H9 (cell line): ENCODE measurements at regions not wholly inside any gene's neighbourhood (a gene's known extent, or its start where the extent isn't known, plus 50 kb on each side); places are given as distances from the start of the nearest gene placed in this dataset.

Experiments used
- DNase-seq: peaks from one replicate; pipeline ENCODE4 v3.0.0-alpha.2; 2017
- H2AFZ ChIP-seq: one replicate; pipeline ENCODE4 v1.6.1; 2013; ENCODE audit warnings: mild to moderate bottlenecking, low read length, control low read depth, moderate library complexity
- H2AK5ac ChIP-seq: 2 replicates; pipeline ENCODE4 v1.6.1; 2013; ENCODE audit warnings: low read length, control low read depth, mixed read lengths; ENCODE audit not compliant: insufficient read length
- H2BK120ac ChIP-seq: one replicate; pipeline ENCODE4 v1.6.1; 2013; ENCODE audit warnings: low read depth, mild to moderate bottlenecking, low read length, control low read depth, inconsistent platforms; ENCODE audit not compliant: poor library complexity, severe bottlenecking
- H2BK12ac ChIP-seq: 2 replicates; pipeline ENCODE4 v1.6.1; 2013; ENCODE audit warnings: low read length, control low read depth, mixed read lengths, low read depth; ENCODE audit not compliant: insufficient read length
- H2BK15ac ChIP-seq: 2 replicates; pipeline ENCODE4 v1.6.1; 2013; ENCODE audit warnings: low read depth, low read length, control low read depth
- H2BK20ac ChIP-seq: one replicate; pipeline ENCODE4 v1.6.1; 2013; ENCODE audit warnings: low read depth, mild to moderate bottlenecking, low read length, control low read depth, inconsistent platforms; ENCODE audit not compliant: poor library complexity, severe bottlenecking
- H2BK5ac ChIP-seq: 2 replicates; pipeline ENCODE4 v1.6.1; 2013; ENCODE audit warnings: low read length, control low read depth, mixed read lengths; ENCODE audit not compliant: insufficient read length
- H3K14ac ChIP-seq: 2 replicates; pipeline ENCODE4 v1.6.1; 2013; ENCODE audit warnings: low read length, control low read depth; ENCODE audit not compliant: insufficient read depth
- H3K18ac ChIP-seq: 2 replicates; pipeline ENCODE4 v1.6.1; 2013; ENCODE audit warnings: low read depth, mild to moderate bottlenecking, mixed read lengths, low read length, control low read depth; ENCODE audit not compliant: insufficient read length
- H3K23ac ChIP-seq: 2 replicates; pipeline ENCODE4 v1.6.1; 2013; ENCODE audit warnings: low read length, control low read depth, mixed read lengths, low read depth; ENCODE audit not compliant: insufficient read length
- H3K23me2 ChIP-seq: 2 replicates; pipeline ENCODE4 v1.6.1; 2013; ENCODE audit warnings: low read depth, mild to moderate bottlenecking, mixed read lengths, low read length, control low read depth; ENCODE audit not compliant: insufficient read length, poor library complexity, severe bottlenecking
- H3K27ac ChIP-seq: 2 replicates; pipeline ENCODE4 v1.5.1; 2013; ENCODE audit warnings: low read length, control low read depth, mixed read lengths, low read depth; ENCODE audit not compliant: insufficient read length
- H3K27me3 ChIP-seq: 2 replicates; pipeline ENCODE4 v1.6.1; 2013; ENCODE audit warnings: low read length, control low read depth, inconsistent platforms; ENCODE audit not compliant: insufficient read depth
- H3K4ac ChIP-seq: 2 replicates; pipeline ENCODE4 v1.6.1; 2013; ENCODE audit warnings: low read depth, mild to moderate bottlenecking, control low read depth, inconsistent platforms, low read length, moderate library complexity
- H3K4me1 ChIP-seq: 2 replicates; pipeline ENCODE4 v1.6.1; 2013; ENCODE audit warnings: low read length, control low read depth, inconsistent platforms; ENCODE audit not compliant: insufficient read depth
- H3K4me2 ChIP-seq: 2 replicates; pipeline ENCODE4 v1.6.1; 2013; ENCODE audit warnings: low read length, control low read depth, mixed read lengths; ENCODE audit not compliant: insufficient read length, insufficient read depth
- H3K56ac ChIP-seq: 2 replicates; pipeline ENCODE4 v1.6.1; 2013; ENCODE audit warnings: low read depth, mild to moderate bottlenecking, mixed read lengths, low read length, control low read depth; ENCODE audit not compliant: insufficient read length
- H3K79me1 ChIP-seq: 2 replicates; pipeline ENCODE4 v1.6.1; 2013; ENCODE audit warnings: low read depth, mild to moderate bottlenecking, moderate library complexity, low read length, control low read depth, inconsistent platforms; ENCODE audit not compliant: insufficient read depth, poor library complexity, severe bottlenecking
- H3K79me2 ChIP-seq: 2 replicates; pipeline ENCODE4 v1.6.1; 2013; ENCODE audit warnings: low read length, control low read depth, inconsistent platforms; ENCODE audit not compliant: insufficient read depth
- H3K9ac ChIP-seq: 2 replicates; pipeline ENCODE4 v1.6.1; 2013; ENCODE audit warnings: low read length, control low read depth, mixed read lengths; ENCODE audit not compliant: insufficient read length; ENCODE audit errors: extremely low read depth
- H3K9me3 ChIP-seq: one replicate; pipeline ENCODE4 v1.6.1; 2013; ENCODE audit warnings: low read depth, low read length, inconsistent platforms; ENCODE audit not compliant: control insufficient read depth
- H3T11ph ChIP-seq: one replicate; pipeline ENCODE4 v1.6.1; 2013; ENCODE audit warnings: mild to moderate bottlenecking, low read length, control low read depth, inconsistent platforms
- H4K20me1 ChIP-seq: one replicate; pipeline ENCODE4 v1.6.1; 2013; ENCODE audit not compliant: control insufficient read depth, insufficient read length, insufficient read depth
- H4K5ac ChIP-seq: 2 replicates; pipeline ENCODE4 v1.6.1; 2013; ENCODE audit warnings: low read depth, mild to moderate bottlenecking, mixed read lengths, low read length, control low read depth; ENCODE audit not compliant: insufficient read length
- H4K8ac ChIP-seq: replicated peaks from 2 replicates; pipeline ENCODE4 v1.6.1; 2013; ENCODE audit warnings: low read length, control low read depth, mixed read lengths, low read depth; ENCODE audit not compliant: insufficient read length
- H4K91ac ChIP-seq: 2 replicates; pipeline ENCODE4 v1.6.1; 2013; ENCODE audit warnings: low read depth, mild to moderate bottlenecking, moderate library complexity, mixed read lengths, low read length, control low read depth; ENCODE audit not compliant: insufficient read length
- H3K27ac Mint-ChIP-seq, 3 experiments: 2 replicates in 2 of 3; 3 replicates in 1 of 3; pipeline ENCODE4 v1.8.0; 2020 to 2021; ENCODE audit warnings: mixed read lengths in 3 of 3, mild to moderate bottlenecking in 1 of 3, moderate library complexity in 1 of 3
- H3K27me3 Mint-ChIP-seq: 2 replicates; pipeline ENCODE4 v1.8.0; 2021; ENCODE audit warnings: low read depth, mild to moderate bottlenecking, moderate library complexity, mixed read lengths
- H3K36me3 Mint-ChIP-seq, 3 experiments: 2 replicates in 2 of 3; 3 replicates in 1 of 3; pipeline ENCODE4 v1.8.0; 2020 to 2021; ENCODE audit warnings: low read depth in 3 of 3, mixed read lengths in 3 of 3; ENCODE audit not compliant: insufficient read depth in 1 of 3
- H3K4me1 Mint-ChIP-seq, 2 experiments: 2 replicates each; pipeline ENCODE4 v1.8.0; 2020; ENCODE audit warnings: mixed read lengths in 2 of 2
- H3K4me3 Mint-ChIP-seq, 2 experiments: 2 replicates in 1 of 2; 3 replicates in 1 of 2; pipeline ENCODE4 v1.8.0; 2020 to 2021; ENCODE audit warnings: mild to moderate bottlenecking in 2 of 2, mixed read lengths in 2 of 2, moderate library complexity in 1 of 2
- H3K9me3 Mint-ChIP-seq, 2 experiments: 2 replicates in 1 of 2; 3 replicates in 1 of 2; pipeline ENCODE4 v1.8.0; 2020; ENCODE audit warnings: mild to moderate bottlenecking in 2 of 2, mixed read lengths in 2 of 2, moderate library complexity in 1 of 2
- CTCF ChIP-seq: fragments of 200-600 bp; sonication (generic); conservative IDR thresholded peaks from 3 replicates; pipeline ENCODE4 v1.8.0; 2021; ENCODE audit warnings: antibody characterized with exemption, mild to moderate bottlenecking
- WGBS: extraction: QIAGEN DNeasy Blood & Tissue Kit; methylation state at CpG from one replicate; pipeline ENCODE4 v1.1.7; 2013; ENCODE audit warnings: missing lambda C conversion rate, low lambda C conversion rate, mixed read lengths; ENCODE audit not compliant: insufficient read length; ENCODE audit errors: extremely low coverage; 5-methylcytosine and 5-hydroxymethylcytosine counted together

- no CpG with 5 or more reads among the region's 2 CpGs for WGBS
- Histone ChIP-seq H3K4me2 (no peak overlapping the region), H4K91ac (no peak overlapping the region), H4K8ac (no peak overlapping the region), H3K23ac (no peak overlapping the region), H3K27me3 (no peaks in the 10 kb centered on the region), H2BK120ac (no peak overlapping the region), H3K9me3 (no peaks in the 10 kb centered on the region), H2BK5ac (no peak overlapping the region), H3T11ph (no peak overlapping the region), H2BK20ac (no peak overlapping the region), H3K4me1 (no peaks in the 10 kb centered on the region), H3K79me1 (no peaks in the 10 kb centered on the region), H3K18ac (no peak overlapping the region), H2BK12ac (no peak overlapping the region), H3K9ac (no peak overlapping the region), H4K20me1 (no peaks in the 10 kb centered on the region), H2AK5ac (no peak overlapping the region), H3K27ac (no peak overlapping the region), H3K4ac (no peak overlapping the region), H3K79me2 (no peaks in the 10 kb centered on the region), H2AFZ (no peak overlapping the region), H4K5ac (no peak overlapping the region), H2BK15ac (no peak overlapping the region), H3K14ac (no peak overlapping the region), H3K23me2 (no peaks in the 10 kb centered on the region), H3K56ac (no peak overlapping the region)
- no peaks in the 10 kb centered on the region for H3K36me3 Mint-ChIP-seq
- no peak overlapping the region for H3K4me3 Mint-ChIP-seq
- DNase-seq = no peak
- H3K4me1 Mint-ChIP-seq = no peaks in the 10 kb centered on the region
- H3K27me3 Mint-ChIP-seq = no peaks in the 10 kb centered on the region
- no peaks in the 10 kb centered on the region for H3K9me3 Mint-ChIP-seq
- no peak for TF ChIP-seq CTCF
- no peak overlapping the region for H3K27ac Mint-ChIP-seq
Measured at GRCh38 chr3:1908651-1909445, 189.8 kb upstream of the CNTN4 start.
